ENCODE measurements at regions not wholly inside any gene's neighbourhood (a gene's known extent, or its start where the extent isn't known, plus 50 kb on each side); places are given as distances from the start of the nearest gene placed in this dataset.

DNA sequence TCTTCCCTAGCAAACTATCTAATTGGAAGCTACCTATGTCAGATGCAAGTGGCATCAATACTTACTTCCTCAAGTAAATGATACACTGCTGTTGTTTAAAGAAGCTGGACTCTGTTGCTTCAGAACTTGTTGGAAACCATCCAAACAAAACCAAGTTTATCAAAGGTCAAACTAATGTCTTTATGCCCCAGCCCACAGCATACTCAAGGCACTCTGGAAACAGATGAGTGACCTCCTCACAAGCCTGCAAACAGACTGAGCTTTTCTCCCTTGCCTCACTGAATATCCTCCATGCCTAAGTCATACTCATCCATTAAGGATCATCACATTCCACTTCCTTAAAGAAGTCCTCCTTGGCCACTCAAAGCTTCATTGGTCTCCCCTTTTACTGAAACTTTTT is 107.4 kb upstream of the ACP3 start:
- Histone ChIP-seq H3K27ac (replicated peaks) (no peak overlapping the region), H3K4me3 (replicated peaks; ENCODE audit: insufficient read depth, low read length) (no peak overlapping the region), H3K27me3 (ENCODE audit: insufficient read depth, poor library complexity, severe bottlenecking) (no peaks in the 10 kb centered on the region)
- TF ChIP-seq, protein P1, sequence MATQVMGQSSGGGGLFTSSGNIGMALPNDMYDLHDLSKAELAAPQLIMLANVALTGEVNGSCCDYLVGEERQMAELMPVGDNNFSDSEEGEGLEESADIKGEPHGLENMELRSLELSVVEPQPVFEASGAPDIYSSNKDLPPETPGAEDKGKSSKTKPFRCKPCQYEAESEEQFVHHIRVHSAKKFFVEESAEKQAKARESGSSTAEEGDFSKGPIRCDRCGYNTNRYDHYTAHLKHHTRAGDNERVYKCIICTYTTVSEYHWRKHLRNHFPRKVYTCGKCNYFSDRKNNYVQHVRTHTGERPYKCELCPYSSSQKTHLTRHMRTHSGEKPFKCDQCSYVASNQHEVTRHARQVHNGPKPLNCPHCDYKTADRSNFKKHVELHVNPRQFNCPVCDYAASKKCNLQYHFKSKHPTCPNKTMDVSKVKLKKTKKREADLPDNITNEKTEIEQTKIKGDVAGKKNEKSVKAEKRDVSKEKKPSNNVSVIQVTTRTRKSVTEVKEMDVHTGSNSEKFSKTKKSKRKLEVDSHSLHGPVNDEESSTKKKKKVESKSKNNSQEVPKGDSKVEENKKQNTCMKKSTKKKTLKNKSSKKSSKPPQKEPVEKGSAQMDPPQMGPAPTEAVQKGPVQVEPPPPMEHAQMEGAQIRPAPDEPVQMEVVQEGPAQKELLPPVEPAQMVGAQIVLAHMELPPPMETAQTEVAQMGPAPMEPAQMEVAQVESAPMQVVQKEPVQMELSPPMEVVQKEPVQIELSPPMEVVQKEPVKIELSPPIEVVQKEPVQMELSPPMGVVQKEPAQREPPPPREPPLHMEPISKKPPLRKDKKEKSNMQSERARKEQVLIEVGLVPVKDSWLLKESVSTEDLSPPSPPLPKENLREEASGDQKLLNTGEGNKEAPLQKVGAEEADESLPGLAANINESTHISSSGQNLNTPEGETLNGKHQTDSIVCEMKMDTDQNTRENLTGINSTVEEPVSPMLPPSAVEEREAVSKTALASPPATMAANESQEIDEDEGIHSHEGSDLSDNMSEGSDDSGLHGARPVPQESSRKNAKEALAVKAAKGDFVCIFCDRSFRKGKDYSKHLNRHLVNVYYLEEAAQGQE (IDR thresholded peaks at IDR 0.05; ENCODE audit: insufficient replicate concordance, low read depth), result no peak
- TF ChIP-seq, protein P2, sequence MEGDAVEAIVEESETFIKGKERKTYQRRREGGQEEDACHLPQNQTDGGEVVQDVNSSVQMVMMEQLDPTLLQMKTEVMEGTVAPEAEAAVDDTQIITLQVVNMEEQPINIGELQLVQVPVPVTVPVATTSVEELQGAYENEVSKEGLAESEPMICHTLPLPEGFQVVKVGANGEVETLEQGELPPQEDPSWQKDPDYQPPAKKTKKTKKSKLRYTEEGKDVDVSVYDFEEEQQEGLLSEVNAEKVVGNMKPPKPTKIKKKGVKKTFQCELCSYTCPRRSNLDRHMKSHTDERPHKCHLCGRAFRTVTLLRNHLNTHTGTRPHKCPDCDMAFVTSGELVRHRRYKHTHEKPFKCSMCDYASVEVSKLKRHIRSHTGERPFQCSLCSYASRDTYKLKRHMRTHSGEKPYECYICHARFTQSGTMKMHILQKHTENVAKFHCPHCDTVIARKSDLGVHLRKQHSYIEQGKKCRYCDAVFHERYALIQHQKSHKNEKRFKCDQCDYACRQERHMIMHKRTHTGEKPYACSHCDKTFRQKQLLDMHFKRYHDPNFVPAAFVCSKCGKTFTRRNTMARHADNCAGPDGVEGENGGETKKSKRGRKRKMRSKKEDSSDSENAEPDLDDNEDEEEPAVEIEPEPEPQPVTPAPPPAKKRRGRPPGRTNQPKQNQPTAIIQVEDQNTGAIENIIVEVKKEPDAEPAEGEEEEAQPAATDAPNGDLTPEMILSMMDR (IDR thresholded peaks at IDR 0.05; ENCODE audit: insufficient read depth, low read length), result no peak
- TF ChIP-seq GABPA (IDR thresholded peaks at IDR 0.05; ENCODE audit: low read depth) (no peak), SPI1 (IDR thresholded peaks at IDR 0.05; ENCODE audit: borderline replicate concordance, low read depth) (no peak), POLR2AphosphoS5 (IDR thresholded peaks at IDR 0.05; ENCODE audit: low read depth) (no peak)
- peak in 1 of 2 experiments; percentile 17 for DNase-seq (ENCODE audit: low read depth in 1 of 2, low spot score in 1 of 2)

DNA sequence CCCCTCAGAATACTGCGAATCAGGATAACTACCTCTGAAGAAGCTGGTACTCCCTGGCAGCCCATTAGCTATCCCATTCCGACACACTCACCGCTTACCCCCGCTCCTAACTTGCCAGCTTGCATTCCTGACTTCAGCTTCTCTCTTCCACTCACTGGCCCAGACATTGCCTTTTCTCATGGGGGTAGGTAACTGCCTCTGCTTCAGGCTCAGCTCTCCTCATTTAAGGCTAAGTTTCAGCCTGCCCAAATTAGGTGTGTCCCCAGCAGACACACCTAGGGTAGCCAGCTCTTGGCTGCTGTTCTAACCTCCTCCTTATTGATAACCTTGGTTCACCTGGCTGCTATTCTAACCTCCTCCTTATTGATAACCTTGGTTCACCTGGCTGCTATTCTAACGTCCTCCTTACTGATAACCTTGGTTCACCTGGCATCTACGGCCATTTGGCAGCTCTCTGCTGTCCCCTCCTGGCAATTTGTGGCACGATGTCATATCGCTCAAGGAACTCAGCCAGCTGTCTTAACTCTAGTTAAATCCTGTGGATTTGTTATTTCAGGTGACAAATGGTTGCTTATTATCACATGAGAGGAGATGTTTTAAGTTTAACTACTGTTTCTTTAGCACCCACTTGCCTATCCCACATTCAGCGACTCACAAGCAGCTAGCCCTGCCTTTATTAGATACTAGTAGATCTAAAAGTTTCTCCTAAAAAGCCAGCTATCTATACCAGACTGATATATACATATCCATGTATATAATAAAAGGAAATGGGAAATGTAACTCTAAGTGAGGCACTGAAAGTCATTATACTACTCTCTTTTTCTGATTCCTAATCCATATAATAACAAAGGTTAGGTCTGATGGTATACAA is 106.5 kb upstream of the ACP3 start:
- H3K4me3 ChIP-seq (replicated peaks; ENCODE audit: insufficient read depth, low read length), result no peak overlapping the region
- no peak overlapping the region for H3K27ac ChIP-seq (replicated peaks)
- TF ChIP-seq SPI1 (IDR thresholded peaks at IDR 0.05; ENCODE audit: borderline replicate concordance, low read depth), result no peak
- TF ChIP-seq, protein P2 (IDR thresholded peaks at IDR 0.05; ENCODE audit: insufficient read depth, low read length), result peak; percentile 74
- DNase-seq (ENCODE audit: low read depth in 1 of 2, low spot score in 1 of 2), result peak in 1 of 2 experiments; percentile 29
- no peaks in the 10 kb centered on the region for H3K27me3 ChIP-seq (ENCODE audit: insufficient read depth, poor library complexity, severe bottlenecking)

DNA sequence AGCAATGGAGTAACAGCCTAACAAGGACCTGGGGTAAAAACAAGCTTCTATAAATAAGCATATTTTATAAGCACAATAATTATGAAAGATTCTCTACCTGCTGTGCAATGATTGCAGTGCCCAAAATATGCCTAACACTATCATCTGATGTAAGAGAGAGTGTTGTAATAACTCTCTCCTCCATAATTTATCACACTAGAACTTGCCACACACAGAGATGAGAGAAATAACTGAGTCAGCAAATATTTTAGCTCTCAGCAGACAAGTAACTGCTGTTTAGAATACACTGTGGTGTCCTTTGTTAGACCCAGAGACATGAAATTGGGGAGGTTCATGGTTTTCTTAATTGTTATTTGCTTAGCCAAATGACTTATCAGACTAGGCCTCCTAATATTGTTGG is 105.3 kb upstream of the ACP3 start:
- TF ChIP-seq, protein P1 (IDR thresholded peaks at IDR 0.05; ENCODE audit: insufficient replicate concordance, low read depth), result no peak
- H3K27me3 ChIP-seq (ENCODE audit: insufficient read depth, poor library complexity, severe bottlenecking), result no peaks in the 10 kb centered on the region
- DNase-seq (ENCODE audit: low read depth in 1 of 2, low spot score in 1 of 2), result peak; percentile 18 to 67
- H3K27ac ChIP-seq (replicated peaks), result peak overlapping the region; percentile 52
- no peak overlapping the region for H3K4me3 ChIP-seq (replicated peaks; ENCODE audit: insufficient read depth, low read length)

DNA sequence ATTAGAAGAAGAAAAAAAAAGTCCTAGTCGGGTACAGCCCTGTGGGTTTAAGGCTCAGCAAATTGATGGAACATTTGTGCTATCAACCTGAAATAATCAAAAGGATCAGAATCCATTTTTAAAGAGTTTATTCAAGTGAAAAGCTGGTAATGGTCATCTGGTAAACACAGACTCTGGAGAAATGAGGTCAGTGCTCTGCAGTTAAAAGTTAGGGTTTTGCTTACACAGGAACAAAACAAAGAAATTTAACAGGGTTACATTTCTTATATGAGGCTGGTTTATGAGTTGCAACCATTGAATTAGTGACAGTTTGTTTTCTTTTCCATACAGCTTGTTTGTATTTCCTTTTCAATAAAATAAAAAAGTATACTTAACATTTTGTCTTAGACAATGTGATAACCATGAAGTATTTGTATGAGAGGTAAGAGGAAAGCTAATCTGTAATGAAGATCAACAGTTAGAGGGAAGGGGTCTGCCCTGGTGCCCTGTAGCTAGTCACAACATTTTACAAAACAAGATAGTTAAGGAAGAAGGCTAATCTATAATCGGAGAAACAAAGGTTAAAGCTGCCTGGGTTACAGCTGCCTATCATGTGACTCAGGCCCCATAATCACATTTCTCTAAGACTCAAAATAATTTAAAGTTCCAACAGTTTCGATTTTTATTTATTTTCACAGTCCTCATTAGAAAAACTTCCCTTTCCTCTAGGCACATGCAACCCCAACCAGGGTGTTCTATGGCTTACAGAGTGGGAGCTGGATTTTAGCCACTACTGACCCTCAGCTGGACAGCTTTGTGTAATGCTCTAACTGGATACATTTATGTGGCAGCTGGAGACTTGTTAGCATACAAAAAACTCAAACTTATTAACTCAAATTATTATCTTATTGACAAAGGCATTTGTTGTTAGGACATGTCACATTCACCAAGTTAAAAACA is 98.1 kb upstream of the ACP3 start:
- no peak overlapping the region for H3K27ac ChIP-seq (replicated peaks)
- TF ChIP-seq, protein P1 (IDR thresholded peaks at IDR 0.05; ENCODE audit: insufficient replicate concordance, low read depth), result no peak
- TF ChIP-seq POLR2AphosphoS5 (IDR thresholded peaks at IDR 0.05; ENCODE audit: low read depth) (no peak), GABPA (IDR thresholded peaks at IDR 0.05; ENCODE audit: low read depth) (no peak), SPI1 (IDR thresholded peaks at IDR 0.05; ENCODE audit: borderline replicate concordance, low read depth) (no peak)
- TF ChIP-seq, protein P2 (IDR thresholded peaks at IDR 0.05; ENCODE audit: insufficient read depth, low read length), result no peak
- no peak overlapping the region for H3K4me3 ChIP-seq (replicated peaks; ENCODE audit: insufficient read depth, low read length)
- H3K27me3 ChIP-seq (ENCODE audit: insufficient read depth, poor library complexity, severe bottlenecking), result peaks cover 2% of the 10 kb centered on the region
- no peak for DNase-seq (ENCODE audit: low read depth in 1 of 2, low spot score in 1 of 2)
